ENCODE measurements at regions not wholly inside any gene's neighbourhood (a gene's known extent, or its start where the extent isn't known, plus 50 kb on each side); places are given as distances from the start of the nearest gene placed in this dataset.
A peak's percentile ranks its signal among the peaks of the same experiment; 100 is the strongest.
"Not testable (repeated sequence)": the region's sequence is repeated elsewhere in the genome, so short reads cannot be mapped to it uniquely, and the experiment has no call there.

GRCh38 chr15:92803852-92804609 is 96.1 kb upstream of the CHD2 start:
- H3K4me3 ChIP-seq (ENCODE audit: low read depth, low read length) = no peak overlapping the region

DNA sequence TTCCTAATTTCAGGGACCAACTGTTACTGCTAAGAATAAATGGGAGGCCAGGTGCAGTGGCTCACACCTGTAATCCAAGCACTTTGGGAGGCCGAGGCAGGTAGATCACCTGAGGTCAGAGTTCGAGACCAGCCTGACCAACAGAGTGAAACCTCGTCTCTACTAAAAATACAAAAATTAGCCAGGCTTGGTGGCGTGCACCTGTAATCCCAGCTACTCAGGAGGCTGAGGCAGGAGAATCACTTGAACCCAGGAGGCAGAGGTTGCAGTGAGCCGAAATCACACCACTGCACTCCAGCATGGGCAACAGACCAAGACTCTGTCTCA is 95.6 kb upstream of the CHD2 start:
- H3K4me3 ChIP-seq (ENCODE audit: low read depth, low read length) = not testable (repeated sequence)

- H3K4me3 ChIP-seq (ENCODE audit: low read depth, low read length) = no peak overlapping the region
Observed at GRCh38 chr15:92805080-92805690, 94.9 kb upstream of the CHD2 start.

DNA sequence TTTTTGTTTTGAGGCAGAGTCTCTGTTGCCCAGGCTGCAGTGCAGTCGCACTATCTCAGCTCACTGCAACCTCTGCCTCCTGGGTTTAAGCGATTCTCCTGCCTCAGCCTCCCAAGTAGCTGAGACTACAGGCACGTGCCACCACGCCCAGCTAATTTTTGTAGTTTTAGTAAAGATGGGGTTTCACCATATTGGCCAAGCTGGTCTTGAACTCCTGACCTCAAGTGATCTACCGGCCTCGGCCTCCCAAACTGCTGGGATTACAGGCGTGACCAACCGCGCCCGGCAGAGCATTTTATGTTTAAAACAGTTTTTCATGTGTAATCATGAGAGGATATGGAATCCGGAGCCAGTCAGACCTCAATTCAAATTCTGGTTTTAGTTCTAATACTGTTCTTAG is 94.0 kb upstream of the CHD2 start:
- H3K4me3 ChIP-seq (ENCODE audit: low read depth, low read length) = not testable (repeated sequence)

- H3K4me3 ChIP-seq (ENCODE audit: low read depth, low read length) = no peak overlapping the region
Observed at GRCh38 chr15:92806763-92807162, 93.4 kb upstream of the CHD2 start.

- no peak overlapping the region for H3K4me3 ChIP-seq (ENCODE audit: low read depth, low read length)
Observed at GRCh38 chr15:92807971-92808571, 92.1 kb upstream of the CHD2 start.

GRCh38 chr15:92808598-92809063 is 91.5 kb upstream of the CHD2 start:
- peak overlapping the region; percentile 17 for H3K4me3 ChIP-seq (ENCODE audit: low read depth, low read length)

DNA sequence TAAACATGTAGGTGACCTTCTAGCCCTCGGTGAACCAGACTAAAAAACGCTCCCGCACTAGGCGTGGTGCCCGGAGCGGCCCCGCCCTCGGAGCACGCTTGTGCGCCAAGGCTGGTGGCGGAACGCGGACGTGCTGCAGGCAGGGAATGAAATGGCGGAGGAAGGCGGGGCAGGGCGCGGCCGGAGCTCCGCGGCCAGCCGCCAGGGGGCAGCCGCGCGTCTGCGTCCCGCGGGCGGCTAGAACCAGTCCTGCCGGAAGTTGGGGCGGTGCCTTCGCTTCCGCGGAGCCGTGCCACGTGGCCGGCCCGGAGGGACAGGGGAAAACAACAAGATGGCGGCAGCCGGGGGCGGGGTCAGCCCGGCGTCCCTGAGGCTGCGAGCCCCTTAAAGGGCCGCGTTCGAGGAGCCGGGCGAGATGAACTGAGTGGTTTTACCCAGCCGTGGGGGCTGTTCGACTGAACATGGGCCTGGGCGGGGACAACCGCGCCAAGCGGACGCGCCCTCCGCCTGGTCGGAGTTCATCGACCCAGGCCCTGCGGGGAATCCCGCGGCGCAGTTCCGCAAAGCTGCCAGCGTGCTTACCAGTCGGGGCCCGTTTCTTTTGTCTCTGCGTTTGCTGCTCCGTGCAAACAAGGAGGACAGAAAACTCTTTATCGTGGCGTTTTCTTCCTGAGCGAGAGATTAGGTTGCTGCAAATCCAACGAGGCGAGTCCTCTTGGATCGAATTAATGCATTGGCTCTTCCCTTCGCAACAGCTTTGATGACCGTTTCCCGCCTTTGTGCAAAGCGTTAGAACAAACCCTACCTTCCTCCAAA is 90.9 kb upstream of the CHD2 start:
- H3K4me3 ChIP-seq (ENCODE audit: low read depth, low read length) = peak overlapping the region; percentile 63

GRCh38 chr15:92809880-92810361 is 90.2 kb upstream of the CHD2 start:
- peak overlapping the region; percentile 63 for H3K4me3 ChIP-seq (ENCODE audit: low read depth, low read length)

- no peak overlapping the region for H3K4me3 ChIP-seq (ENCODE audit: low read depth, low read length)
Observed at GRCh38 chr15:92810418-92811138, 89.5 kb upstream of the CHD2 start.

- H3K4me3 ChIP-seq (ENCODE audit: low read depth, low read length) = no peak overlapping the region
Observed at GRCh38 chr15:92811148-92811913, 88.8 kb upstream of the CHD2 start.

GRCh38 chr15:92812271-92812670 is 87.9 kb upstream of the CHD2 start:
- no peak overlapping the region for H3K4me3 ChIP-seq (ENCODE audit: low read depth, low read length)

DNA sequence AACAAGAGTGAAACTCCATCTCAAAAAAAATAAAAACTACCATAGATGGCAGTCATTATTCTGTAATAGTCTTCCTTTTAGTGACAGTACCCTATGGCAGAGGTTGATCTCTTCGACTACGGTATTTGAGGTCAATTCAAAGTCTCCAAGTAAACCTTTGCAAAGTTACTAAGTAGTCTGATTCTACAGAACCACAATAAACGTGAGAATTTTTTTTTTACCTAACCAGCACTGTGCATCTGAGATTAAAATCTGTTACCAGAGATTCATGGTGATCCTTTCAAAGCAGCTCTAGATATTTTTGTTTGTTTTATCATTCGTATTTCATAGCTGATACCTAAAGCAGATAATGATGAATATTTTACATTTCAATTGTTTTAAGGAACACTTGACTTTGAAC is 86.6 kb upstream of the CHD2 start:
- no peak overlapping the region for H3K4me3 ChIP-seq (ENCODE audit: low read depth, low read length)

GRCh38 chr15:92817339-92817886 is 82.7 kb upstream of the CHD2 start:
- no peak overlapping the region for H3K4me3 ChIP-seq (ENCODE audit: low read depth, low read length)

GRCh38 chr15:92818651-92819277 is 81.4 kb upstream of the CHD2 start:
- H3K4me3 ChIP-seq (ENCODE audit: low read depth, low read length) = no peak overlapping the region

DNA sequence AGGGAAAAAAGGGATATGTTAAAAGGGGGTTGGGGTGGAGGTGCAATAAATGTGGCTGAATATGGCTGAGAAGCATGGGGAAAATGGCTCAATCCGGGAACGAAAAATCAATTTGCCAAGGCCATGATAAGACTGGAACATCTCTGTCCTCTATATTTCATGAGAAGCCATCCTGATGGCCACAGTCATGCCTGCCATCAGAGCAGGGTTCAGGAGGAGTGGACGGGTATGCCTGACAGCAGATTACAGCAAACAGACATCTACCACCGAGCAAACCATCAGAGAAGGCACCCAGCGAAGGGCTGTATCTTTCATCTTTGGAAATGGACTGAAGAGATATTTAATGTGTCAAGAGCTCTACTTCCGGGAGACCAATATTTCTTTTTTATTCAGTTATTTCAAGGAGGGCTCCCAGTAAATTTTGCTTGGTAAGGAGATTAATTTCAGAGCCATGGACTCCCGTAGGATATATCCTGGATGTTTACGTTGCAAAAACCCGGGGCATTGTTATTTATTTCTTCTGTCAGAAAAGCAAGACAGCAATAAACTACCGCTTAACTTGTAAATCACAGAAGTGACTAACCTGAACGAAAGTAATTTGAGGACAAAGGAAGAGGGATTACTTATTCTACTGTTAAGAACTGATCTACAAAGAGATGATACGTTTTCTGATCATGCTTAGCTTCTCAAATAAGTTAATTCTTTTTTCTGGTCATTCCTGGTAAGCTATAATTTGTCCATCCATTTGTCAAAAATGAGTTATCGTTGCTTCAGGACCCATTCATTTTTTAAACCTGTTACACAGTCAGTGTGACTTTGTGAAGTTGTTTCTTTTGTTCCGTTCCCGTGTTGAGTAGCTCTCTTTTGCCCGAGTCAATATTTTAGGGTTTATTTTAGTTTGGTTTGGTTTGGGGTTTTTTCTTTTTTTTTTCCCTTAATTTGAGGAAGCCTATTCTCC is 80.6 kb upstream of the CHD2 start:
- no peak overlapping the region for H3K4me3 ChIP-seq (ENCODE audit: low read depth, low read length)

DNA sequence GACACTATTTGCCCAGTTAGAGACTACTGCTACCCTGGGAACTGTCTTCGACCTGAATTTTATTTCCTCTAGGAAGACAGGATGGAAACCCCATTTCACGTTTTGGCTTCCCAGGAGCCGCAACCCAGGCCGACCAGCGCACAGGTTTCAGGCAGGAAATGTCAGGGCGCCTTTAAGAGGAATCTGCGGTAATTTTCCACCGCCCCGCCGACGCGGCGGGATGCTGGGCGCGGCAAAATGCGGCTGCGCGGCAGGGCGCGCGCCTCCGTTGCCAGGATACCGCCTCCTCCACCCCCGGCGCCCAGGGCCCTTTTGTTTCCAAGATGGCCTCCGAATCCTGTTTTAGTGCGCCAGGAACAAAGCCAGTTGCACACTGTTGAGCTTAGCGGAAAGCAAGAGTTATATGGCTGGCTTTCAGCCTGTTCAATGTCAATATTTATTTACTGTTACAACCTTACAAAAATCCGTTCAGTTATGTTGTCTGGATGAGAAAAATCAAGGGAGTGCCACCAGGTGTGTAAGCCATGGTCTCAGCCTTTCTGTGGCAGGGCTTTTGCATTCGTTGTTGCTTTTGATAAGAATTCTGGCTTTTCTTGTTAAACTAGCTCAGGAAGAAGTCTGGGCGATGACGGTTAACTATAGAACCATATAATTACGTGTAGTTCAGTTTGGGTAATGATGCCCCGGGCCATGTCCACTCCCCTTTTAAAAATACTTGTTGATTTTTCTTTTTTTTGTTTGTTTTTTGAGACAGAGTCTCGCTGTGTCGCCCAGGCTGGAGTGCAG is 79.7 kb upstream of the CHD2 start:
- H3K4me3 ChIP-seq (ENCODE audit: low read depth, low read length) = peak overlapping the region; percentile 28
